ENCODE measurements at regions not wholly inside any gene's neighbourhood (a gene's known extent, or its start where the extent isn't known, plus 50 kb on each side); places are given as distances from the start of the nearest gene placed in this dataset.
"Not testable (repeated sequence)": the region's sequence is repeated elsewhere in the genome, so short reads cannot be mapped to it uniquely, and the experiment has no call there.

DNA sequence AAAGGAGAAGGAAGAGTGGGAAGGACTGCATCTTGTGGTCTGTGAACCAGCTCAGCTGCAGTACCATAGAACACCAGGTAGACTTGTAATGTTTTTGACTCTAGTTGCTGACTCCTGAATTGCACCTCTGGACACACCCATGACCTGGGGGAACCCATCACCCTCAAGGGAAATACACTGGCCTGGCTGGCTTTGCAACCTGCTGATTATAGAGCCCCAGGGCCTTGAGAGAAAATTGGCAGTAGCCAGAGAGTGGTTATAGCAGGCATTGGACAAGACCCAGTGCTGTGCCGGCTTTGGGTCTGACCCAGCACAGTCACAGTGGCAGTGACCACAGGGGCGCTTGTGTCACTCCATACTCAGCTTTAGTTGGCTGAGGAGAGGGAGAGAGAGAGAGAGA is 902.3 kb downstream of the GRID1 start:
- no peak for DNase-seq (ENCODE audit: low read depth)

DNA sequence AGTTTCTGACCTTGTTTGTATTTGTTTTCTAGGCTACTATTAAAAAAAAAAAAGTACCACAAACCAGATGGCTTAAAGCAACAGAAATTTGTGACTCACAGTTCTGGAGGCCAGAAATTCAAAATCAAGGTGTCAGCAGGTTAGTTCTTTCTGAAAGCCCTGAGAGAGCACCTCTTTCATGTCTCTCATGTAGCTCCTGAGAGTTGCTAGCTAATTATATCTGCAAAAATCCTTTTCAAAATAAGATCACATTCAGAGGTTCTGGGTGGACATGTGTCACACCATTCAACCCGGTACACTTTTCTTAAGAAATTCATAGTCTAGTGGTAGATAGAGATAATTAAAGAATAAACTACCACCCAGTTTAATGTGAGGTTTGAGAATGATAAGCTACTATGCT is 888.6 kb downstream of the GRID1 start:
- DNase-seq (ENCODE audit: low read depth), result no peak
- in situ Hi-C loops (cut with HindIII; ENCODE audit: low pct_unique_long_range_greater_than_20kb, low sequenced_read_pairs), result no loop called here

More for the DNA sequence above, 902.3 kb downstream of the GRID1 start:
- in situ Hi-C loops (cut with HindIII; ENCODE audit: low pct_unique_long_range_greater_than_20kb, low sequenced_read_pairs), result no loop called here

DNA sequence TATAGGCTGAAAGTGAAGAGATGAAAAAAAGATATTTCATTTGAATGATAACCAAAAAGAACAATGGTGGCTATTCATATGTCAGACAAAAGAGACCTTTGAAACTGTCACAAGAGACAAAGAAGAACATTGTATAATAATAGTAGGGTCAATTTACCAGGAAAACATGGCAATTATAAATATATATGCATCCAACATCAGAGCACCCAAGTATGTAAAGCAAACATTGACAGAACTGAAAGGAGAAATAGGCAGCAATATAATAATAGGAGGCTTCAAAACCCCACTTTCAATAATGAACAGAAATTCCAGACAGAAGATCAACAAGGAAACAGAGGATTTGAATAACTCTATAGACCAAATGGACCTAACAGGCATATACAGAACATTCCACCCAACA is 876.2 kb downstream of the GRID1 start:
- DNase-seq (ENCODE audit: low read depth), result no peak
- in situ Hi-C loops (cut with HindIII; ENCODE audit: low pct_unique_long_range_greater_than_20kb, low sequenced_read_pairs), result no loop called here

DNA sequence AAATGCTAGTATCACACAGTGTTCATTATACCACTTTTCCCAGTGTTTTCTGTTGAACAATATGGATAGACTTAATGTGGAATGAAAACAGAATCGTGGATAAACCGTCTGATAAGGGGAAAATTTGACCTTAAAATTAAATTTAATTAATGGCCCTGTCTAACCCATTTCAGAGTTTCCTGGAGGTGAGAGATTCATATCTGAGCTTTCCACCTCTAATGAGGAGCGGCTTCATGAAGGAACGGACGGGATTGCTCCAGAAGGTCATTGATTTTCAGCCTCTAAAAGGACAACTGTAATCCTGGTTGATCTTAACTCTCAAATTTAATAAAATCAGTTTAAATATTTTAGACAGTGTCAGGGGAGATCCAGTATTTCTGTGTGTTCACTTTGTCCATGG is 874.9 kb downstream of the GRID1 start:
- DNase-seq (ENCODE audit: low read depth), result no peak
- in situ Hi-C loops (cut with HindIII; ENCODE audit: low pct_unique_long_range_greater_than_20kb, low sequenced_read_pairs), result no loop called here

DNA sequence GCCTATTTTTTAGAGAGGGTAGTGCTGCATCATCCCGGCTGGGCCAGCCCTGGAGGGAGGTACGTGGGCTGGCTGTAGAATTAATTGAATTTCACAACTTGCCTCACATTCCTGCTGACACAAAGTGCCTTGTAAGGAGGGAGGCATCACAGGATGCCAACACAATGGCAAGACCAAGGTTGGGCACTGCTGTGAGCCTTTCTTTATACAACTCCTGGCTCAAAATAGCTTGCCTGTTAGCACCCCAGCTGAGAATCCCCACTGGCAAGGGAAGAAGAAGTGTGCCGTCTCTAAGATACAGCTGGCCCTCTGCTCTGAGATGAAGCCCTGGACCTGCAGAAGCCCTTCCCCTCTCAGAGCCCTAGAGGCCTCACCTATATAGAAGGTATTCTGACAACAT is 873.9 kb downstream of the GRID1 start:
- in situ Hi-C loops (cut with HindIII; ENCODE audit: low pct_unique_long_range_greater_than_20kb, low sequenced_read_pairs), result no loop called here
- DNase-seq (ENCODE audit: low read depth), result no peak

DNA sequence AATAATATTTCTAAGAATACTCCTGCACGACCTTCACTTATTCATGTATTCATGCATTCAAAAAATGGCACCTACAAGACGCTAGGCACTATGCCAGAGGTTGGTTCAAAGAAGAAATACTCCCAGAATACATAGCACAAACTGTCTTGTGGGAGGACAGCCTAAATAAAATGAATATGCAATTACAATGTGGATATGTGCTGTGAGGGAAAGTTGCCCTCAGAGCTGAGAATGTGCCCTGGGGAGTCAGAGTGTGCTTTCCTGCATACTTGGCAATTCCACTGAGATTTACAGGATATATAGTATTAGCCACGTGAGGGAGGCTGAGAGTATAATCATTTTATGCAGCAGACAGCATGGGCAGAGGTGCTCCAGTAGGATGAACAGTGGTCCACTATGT is 872.9 kb downstream of the GRID1 start:
- no peak for DNase-seq (ENCODE audit: low read depth)
- in situ Hi-C loops (cut with HindIII; ENCODE audit: low pct_unique_long_range_greater_than_20kb, low sequenced_read_pairs), result no loop called here

DNA sequence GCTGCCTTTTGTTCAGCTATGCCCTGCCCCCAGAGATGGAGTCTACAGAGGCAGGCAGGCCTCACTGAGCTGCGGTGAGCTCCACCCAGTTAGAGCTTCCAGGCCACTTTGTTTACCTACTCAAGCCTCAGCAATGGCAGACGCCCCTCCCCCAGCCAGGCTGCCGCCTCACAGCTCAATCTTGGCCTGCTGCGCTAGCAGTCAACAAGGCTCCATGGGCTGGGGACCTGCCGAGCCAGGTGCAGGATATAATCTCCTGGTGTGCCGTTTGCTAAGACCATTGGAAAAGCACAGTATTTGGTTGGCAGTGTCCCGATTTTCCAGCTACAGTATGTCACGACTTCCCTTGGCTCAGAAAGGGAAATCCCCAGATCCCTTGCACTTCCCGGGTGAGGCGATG is 862.0 kb downstream of the GRID1 start:
- in situ Hi-C loops (cut with HindIII; ENCODE audit: low pct_unique_long_range_greater_than_20kb, low sequenced_read_pairs), result not testable (repeated sequence)

DNA sequence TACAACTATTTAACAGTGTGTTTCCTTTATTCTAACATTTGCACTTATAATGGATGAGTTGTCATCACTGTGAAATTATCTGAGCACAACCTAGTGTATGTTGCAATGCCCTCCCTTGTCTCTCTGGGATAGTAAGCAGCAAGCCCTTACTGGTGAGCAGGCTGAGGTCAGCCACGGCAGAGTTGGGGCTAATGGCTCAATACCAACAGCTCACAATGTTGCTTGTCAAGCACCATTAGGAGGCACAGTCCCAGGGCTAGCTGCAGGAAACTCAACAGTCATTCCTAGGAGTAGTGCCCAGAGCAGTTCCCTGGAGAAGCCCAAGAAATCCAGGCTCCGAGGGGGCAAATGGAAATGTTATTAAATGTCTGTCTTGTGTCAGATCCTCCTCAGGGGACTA is 858.4 kb downstream of the GRID1 start:
- no peak for DNase-seq (ENCODE audit: low read depth)
- in situ Hi-C loops (cut with HindIII; ENCODE audit: low pct_unique_long_range_greater_than_20kb, low sequenced_read_pairs), result no loop called here

More for the DNA sequence above, 862.0 kb downstream of the GRID1 start:
- not testable (repeated sequence) for DNase-seq (ENCODE audit: low read depth)

DNA sequence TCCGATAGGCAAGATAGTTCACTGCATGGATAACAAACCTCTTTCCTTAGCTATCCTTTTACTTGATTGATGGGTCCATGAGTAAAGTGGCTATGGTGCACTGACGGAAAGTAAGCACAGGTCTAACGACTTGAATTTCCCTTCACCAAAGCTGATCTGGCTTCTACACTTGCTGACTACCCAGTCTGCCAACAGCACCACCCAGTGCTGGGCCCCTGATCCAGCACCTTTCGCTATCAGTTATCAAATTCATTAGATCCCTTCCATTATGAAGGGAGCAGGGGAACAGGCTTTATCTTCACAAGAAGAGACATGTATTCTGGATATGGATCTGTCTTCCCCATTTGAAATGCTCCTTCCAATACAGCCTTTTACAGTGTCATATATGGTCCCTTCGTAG is 855.9 kb downstream of the GRID1 start:
- in situ Hi-C loops (cut with HindIII; ENCODE audit: low pct_unique_long_range_greater_than_20kb, low sequenced_read_pairs), result no loop called here
- DNase-seq (ENCODE audit: low read depth), result no peak

DNA sequence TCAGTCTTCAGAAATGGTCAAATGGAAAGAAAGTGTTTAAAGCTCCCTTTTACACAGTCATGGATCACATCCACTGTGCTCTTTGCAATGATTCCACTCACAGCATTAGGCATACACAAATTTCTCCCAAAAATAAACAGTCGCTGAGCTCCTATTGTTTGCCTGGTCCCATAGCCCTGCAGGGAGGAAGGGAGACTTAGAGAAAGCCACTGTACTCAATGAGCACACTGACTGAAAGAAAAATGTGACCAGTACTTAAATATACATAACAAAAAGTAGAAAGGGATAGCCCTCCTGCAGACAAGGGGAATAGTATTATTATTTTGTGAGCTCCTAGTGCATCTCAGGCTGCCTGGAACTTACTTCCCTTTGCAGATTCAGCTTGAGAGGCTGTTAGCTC is 853.2 kb downstream of the GRID1 start:
- in situ Hi-C loops (cut with HindIII; ENCODE audit: low pct_unique_long_range_greater_than_20kb, low sequenced_read_pairs), result no loop called here
- no peak for DNase-seq (ENCODE audit: low read depth)

DNA sequence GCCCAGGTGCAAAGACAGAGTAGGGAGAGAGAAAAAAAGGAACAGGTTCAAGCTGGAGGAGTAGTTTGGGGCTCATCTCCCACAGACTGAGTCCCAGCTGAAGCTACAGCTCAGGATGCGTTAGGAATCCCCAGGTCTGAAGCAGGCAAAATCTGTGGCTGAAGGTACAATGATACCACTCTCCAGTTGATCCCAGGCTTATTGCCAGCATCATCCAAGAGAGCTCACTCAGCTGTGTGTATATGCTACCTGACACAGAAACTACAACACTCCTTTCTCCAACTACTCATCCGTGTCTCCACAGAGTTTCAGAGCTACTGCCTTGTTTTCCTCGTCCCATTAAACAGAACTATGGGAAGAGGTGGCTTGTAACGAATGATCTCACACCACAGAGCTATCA is 851.3 kb downstream of the GRID1 start:
- DNase-seq (ENCODE audit: low read depth), result no peak
- in situ Hi-C loops (cut with HindIII; ENCODE audit: low pct_unique_long_range_greater_than_20kb, low sequenced_read_pairs), result no loop called here

DNA sequence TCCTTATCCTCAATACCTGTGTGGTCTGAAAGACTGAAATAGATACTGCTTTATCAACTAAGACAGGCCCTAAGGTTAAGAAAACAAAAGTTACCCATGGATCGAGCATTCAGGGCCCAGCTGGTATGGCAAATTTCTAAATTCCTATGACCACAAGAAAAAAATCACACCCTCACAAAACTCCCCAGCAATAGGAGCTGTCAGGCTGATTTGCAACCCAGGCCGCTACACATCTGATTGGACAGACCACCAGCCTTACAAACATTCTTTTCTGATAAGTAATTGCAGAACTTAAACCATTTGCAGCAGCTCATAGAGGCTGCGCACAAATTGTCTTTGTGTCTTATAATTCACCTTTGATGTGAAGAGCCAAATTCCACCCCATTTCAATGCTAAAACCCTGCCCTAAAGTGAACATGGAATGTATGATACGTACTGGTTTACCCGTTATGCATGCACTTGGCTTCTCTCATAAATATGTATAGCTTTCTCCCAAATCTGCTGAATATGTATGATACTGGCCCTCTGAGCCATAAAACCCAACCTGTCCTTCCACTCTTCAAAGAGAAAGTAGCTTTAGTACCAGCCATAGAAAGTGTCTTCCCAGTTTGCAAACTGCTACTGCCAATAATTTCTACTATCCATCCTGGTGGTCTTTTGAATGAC is 842.5 kb downstream of the GRID1 start:
- in situ Hi-C loops (cut with HindIII; ENCODE audit: low pct_unique_long_range_greater_than_20kb, low sequenced_read_pairs), result no loop called here
- DNase-seq (ENCODE audit: low read depth), result no peak

DNA sequence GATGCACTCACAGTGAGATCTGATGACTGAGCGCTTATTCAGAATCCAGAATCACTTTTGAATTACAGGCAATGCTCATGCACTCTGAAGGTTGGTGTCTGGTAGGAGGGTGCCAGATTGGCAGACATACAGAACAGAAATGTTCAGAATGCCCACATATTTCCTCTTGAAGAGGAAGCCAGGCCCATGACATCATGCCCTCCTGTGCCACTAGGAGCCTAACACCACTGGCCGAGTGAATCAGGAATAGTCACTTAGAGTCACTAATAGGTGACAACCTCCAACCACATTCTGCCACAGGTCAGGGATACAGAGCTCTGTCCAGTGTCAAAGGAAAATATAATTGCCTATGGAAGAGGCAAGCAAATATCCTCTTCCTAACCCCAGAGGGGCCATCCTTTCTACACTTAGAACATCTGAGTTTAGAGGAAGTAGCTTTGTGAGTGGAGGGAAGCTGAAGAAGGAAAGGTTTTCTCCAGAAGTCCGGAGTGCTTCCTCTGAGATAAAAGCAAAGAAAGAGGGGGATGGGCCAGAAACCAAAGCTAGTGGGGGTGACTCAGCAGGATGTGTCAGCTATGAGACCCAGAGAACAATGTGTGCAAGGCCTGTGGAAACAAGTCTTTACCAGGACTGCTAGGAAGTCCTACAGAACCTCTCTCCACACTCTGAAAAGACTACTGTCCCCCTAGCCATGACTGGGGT is 838.8 kb downstream of the GRID1 start:
- peak; percentile 7 for DNase-seq (ENCODE audit: low read depth)

DNA sequence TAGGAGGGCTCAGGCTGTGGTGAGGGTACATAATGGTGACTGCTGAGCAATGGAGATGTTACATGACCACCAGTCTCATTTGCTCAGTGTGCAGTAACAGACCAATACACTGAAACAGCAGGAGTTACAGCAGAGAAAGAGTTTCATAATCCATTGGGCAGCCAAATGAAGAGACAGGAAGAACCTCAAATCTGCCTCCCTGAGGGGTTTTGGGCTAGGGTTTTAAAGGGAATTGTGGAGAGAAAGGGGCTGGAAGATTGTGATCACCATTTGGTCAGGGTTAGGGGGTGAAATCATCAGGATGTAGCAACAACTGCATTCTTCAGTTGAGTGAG is 838.3 kb downstream of the GRID1 start:
- DNase-seq (ENCODE audit: low read depth), result no peak
- in situ Hi-C loops (cut with HindIII; ENCODE audit: low pct_unique_long_range_greater_than_20kb, low sequenced_read_pairs), result no loop called here

More for the DNA sequence above, 838.8 kb downstream of the GRID1 start:
- in situ Hi-C loops (cut with HindIII; ENCODE audit: low pct_unique_long_range_greater_than_20kb, low sequenced_read_pairs), result no loop called here

DNA sequence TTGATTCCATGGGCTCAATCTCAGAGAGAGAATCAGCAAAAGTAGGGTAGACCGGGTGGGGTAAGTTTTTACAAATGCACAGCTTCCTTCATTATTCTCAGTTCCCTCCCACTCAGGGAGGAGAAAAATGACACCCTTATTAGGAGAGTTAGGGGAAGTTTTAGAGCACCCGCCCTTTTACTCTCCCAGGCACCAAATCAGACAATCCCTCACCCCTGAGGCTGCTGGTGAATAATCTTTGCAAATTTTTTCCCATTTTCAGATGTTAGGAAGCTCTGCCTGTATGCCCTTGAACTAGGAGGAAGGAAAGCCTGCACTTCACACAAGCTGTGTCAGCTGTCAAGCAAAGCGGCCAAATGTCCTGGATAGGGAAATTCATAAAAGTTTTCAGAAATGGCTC is 834.9 kb downstream of the GRID1 start:
- DNase-seq (ENCODE audit: low read depth), result no peak
- in situ Hi-C loops (cut with HindIII; ENCODE audit: low pct_unique_long_range_greater_than_20kb, low sequenced_read_pairs), result no loop called here

DNA sequence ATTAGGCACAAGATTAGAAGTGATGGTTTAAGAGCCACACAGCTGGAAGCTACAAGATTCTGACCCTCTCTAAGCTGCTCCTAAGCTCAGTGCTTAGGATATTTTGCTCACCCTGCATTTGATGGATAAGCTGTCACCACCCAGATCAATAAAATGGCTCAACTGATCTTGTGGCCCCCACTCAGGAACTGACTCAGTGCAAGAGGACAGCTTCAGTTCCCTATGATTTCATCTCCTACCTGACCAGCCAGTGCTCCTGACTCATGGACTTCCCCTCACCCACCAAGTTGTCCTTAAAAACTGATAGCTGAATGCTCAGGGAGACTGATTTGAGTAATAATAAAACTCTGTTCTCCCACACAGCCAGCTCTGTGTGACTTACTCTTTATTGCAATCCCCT is 833.8 kb downstream of the GRID1 start:
- DNase-seq (ENCODE audit: low read depth), result no peak
- in situ Hi-C loops (cut with HindIII; ENCODE audit: low pct_unique_long_range_greater_than_20kb, low sequenced_read_pairs), result no loop called here

DNA sequence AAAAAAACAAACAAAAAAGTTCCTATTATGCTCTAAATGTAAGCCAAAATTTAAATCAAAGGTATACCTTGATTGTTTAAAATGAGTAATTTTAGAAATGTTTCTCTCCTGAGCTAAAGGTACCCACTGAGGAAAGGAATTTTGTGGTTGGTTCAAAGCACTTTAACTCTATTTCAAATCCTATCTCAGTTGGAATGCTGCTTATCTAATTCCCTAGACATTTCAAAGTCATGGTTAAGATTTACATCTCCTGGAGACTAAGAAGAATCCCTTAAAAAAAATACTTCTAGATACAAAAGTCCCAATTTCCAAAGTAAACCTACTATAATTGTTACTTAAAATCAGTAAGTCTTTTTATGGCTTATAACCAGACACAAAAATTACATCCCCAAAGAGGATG is 830.7 kb downstream of the GRID1 start:
- no peak for DNase-seq (ENCODE audit: low read depth)
- in situ Hi-C loops (cut with HindIII; ENCODE audit: low pct_unique_long_range_greater_than_20kb, low sequenced_read_pairs), result no loop called here

DNA sequence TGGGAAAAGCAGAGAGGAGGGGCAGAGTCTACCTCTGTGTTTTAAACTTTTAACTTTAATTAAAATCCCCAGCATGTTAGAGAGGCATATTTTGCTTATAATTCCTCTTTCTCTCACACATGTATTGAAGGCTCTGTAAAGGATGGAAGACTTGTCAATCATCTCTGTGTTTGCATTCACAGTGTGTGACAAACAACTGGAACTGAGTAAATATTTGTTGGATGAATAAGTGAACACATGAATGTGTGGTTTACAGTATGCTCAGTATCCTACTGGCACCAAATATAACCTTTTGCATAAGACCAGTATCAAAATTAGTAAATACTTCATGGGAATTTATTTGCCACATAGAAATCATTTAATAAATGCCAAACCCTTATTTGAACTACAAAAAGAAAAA is 829.0 kb downstream of the GRID1 start:
- no peak for DNase-seq (ENCODE audit: low read depth)
- in situ Hi-C loops (cut with HindIII; ENCODE audit: low pct_unique_long_range_greater_than_20kb, low sequenced_read_pairs), result no loop called here

DNA sequence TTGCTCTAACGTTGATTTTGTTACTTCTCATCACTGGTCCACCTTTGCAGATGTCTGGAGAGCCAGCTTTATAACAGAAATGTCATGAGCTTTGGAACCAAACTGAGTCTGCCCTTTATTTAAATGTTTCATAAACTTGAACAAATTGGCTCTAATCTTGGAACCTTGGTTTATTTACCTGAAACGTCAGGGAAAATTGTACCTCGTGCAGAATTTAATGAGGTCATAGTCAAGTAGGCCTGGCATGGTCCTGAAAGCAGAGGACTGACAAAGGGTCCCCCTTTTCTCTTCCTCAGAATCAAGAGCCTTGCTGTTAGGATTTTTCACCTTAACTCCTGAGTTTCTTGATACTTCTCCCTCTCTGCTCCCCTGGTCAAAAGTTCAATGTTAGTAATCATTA is 828.0 kb downstream of the GRID1 start:
- no peak for DNase-seq (ENCODE audit: low read depth)
- in situ Hi-C loops (cut with HindIII; ENCODE audit: low pct_unique_long_range_greater_than_20kb, low sequenced_read_pairs), result no loop called here

DNA sequence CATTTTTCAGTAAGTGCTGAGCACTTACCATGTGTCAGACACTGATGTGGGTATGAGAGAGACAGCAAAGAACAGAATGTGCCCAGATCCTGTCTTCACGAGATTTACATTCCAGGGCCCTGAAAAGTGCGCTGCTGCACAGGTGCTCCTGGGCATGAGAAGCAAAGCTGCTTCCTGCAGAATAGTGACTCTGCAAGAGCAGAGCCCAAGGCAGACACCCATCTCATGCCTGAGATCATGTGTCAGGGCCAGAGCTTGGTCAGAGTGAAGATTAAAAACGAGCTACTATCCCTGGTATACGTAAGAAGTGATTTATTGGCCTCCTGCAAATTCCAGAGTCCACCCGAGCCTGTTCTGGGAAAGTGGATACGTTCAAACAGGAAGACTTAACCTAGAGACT is 824.4 kb downstream of the GRID1 start:
- in situ Hi-C loops (cut with HindIII; ENCODE audit: low pct_unique_long_range_greater_than_20kb, low sequenced_read_pairs), result no loop called here

More for the DNA sequence above, 824.4 kb downstream of the GRID1 start:
- DNase-seq (ENCODE audit: low read depth), result no peak

All from Caki2 (cell line).